Activated effector memory CD4-positive, alpha-beta T cell treated with Interleukin-2 at 50 U/mL for 16 hours (primary cell): ENCODE measurements at regions not wholly inside any gene's neighbourhood (a gene's known extent, or its start where the extent isn't known, plus 50 kb on each side); places are given as distances from the start of the nearest gene placed in this dataset.

Experiments used
- DNase-seq: peaks from one replicate; pipeline ENCODE4 v3.0.0-alpha.2; 2020

- no peak for DNase-seq
Observed at GRCh38 chr6:40740518-40740917, 153.4 kb upstream of the LRFN2 start.

- DNase-seq, result no peak
Observed at GRCh38 chr6:40738551-40739193, 151.5 kb upstream of the LRFN2 start.

DNA sequence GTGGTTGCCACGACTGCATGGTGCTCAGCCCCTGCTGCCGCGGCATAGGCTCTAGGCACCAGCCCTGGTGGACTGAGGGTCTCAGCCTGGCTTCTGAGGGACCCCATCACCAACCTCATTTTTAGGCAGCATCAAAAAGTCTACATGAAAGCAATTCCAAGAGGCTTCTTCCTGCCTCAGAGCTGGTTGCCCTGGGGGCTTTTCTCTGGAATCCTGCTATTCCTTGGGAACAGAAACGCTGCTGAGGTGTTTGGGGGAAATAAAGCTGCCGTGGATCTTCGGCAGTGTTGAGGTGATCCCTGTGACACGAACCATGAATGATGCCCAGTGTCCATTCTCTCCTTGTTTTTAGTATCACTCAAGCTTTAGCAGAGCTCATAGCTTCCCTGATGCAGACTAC, 148.4 kb upstream of the LRFN2 start:
- no peak for DNase-seq

DNA sequence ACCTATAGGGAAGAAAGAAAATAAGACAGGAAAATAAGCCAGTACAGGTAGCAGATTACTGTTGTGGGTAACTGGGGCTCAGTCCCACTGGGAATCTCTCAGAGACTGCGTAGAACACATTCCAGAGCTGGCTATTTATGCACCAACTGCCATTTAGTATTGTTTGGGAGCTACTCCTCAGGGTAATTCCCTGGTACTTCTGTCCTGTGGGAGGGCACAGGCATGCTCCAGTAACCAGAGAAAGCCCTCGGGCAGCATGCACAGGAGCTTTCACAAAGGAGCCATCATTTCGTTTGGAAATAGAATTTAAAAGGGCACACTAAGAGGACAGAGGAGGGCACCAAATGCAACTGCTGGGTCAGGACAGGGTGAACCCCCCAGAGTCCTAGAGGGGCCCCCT, 148.0 kb upstream of the LRFN2 start:
- DNase-seq, result no peak

- DNase-seq, result no peak
Observed at GRCh38 chr6:40734607-40735006, 147.4 kb upstream of the LRFN2 start.

DNA sequence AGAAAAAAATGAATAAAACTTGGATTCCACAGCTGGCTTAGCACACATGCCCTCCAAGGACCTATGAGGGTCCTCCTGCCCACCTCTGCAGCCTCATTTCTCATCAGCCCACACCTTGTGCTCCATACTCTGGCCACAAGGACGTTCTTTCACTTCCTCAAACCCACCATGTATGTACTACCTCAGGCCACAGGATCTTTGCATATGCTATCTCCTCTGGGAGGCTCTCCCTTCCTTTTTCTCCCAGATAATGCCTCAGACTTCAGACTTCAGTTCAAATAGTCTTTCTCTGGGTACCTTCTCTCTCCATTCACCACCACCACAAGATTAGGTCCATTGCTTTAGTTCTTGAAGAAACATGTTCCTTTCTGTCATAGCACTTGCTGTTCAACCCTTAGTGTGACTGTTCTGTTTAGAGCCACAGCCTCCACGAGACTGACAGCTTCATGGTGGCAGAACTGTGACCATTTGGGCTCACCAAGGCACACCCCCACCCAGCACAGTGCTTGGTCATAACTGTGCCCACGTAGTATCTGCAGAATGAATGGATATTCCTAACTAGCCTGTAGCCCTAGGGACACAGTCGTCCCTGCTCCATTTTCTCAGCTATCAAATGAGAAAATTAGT, 146.7 kb upstream of the LRFN2 start:
- no peak for DNase-seq

GRCh38 chr6:40733290-40733689, 146.1 kb upstream of the LRFN2 start:
- no peak for DNase-seq

- no peak for DNase-seq
Observed at GRCh38 chr6:40732878-40733277, 145.7 kb upstream of the LRFN2 start.

GRCh38 chr6:40728643-40729042, 141.5 kb upstream of the LRFN2 start:
- no peak for DNase-seq

DNA sequence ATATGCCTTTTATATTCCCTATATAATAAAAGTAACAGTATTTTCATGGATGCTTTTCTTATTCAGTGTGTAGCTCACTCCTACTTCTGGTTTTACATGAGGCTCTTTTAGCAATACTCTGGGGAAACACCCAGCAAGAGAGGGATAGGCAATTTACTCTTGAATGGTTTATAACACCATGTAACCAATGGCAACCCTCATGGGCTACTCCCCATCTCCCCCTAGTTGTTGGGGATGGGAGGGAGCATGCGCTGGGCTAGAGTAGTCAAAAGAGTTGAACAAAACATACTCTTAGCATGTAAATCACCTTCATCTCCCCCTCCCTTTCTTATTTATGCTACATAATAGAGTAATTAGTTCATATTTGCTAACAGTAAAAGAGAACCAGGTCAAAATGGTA, 140.1 kb upstream of the LRFN2 start:
- no peak for DNase-seq

GRCh38 chr6:40726853-40727252, 139.7 kb upstream of the LRFN2 start:
- DNase-seq, result no peak

DNA sequence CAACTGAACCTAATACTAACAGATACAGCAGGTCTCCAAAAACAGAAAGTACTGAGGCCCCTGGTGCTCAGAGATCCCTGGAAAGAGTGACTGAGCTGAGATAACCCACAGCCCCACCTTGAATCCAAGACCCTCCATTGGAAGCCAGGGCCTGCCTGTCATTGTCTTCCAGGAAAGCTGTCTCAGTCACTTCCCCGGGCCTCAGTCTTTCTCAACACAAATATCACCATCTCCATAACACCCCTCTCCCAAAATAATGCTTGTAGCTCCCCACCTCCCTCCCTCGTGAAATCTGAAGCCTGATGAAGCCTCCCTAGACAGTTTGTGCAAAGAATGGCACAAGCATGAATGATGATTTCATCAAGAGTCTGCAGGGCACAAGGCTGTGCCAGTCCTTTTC, 138.2 kb upstream of the LRFN2 start:
- DNase-seq, result no peak

DNA sequence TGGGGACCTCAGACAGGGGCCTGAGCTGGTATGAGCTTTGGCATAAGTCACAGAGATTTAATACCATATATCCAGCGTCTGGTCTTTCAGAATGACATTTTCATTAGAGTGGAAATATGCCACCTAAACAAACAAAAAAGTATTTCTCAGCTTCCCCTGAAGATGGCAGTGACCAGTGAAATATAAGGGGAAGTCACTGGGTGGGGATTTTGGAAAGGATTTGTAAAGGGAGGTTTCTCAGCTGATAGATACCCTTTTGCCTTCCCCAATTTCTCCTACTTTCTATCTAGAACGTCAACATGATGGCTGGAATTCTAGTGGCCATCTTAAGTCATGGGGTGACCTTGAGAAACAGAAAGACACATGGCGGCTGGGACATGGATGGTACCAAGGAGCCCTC, 137.7 kb upstream of the LRFN2 start:
- no peak for DNase-seq

DNA sequence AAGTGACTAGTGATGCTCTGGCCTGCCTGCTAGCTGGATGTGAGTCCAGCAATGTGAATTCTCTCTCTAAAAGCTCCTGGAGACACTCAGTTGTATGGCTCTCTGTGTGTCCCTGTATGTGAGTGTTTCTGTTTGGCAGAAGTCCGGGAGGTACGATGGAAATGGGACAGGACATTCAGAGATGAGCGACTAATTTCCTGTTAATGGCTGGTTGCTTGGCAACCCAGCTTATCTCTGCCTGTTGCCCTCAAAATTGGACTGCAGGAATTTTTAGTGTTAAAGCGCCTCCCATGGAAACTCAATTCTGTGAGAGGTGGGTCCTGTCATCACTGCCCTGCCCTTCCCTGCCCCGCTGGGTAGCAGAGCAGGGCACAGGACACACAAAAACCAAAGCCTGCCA, 136.8 kb upstream of the LRFN2 start:
- no peak for DNase-seq

DNA sequence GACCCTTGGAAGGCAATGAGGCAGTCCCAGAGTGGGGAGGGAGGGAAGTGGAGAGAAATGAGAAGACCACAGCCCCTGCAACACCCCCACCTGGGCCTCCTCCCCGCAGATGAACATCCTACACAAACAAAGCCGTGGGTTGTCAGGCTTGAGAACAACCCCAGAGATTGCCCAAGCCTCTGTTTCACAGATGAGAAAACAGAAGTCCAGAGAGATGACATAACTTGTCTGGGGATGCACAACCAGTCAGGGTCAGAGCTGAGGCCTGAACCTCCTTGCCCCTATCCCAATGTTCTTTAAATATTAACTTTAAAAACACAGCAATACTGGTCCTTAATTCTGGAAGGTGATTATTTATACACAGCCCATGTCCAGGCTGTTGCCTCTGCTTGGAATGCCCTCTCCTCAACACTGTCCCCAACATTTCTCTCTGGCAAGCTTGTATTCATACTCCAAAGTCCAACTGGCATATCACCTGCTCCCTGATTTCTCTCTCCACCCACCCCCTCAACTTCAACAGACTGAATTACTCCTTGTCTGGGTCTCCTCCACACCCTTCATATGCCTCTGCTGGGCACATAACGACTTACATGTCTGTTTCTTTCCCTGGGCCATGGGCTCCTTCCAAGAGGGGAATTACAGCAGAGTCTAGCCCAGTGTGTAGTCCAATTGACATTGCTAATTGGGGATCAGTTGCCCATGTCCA, 135.5 kb upstream of the LRFN2 start:
- no peak for DNase-seq

GRCh38 chr6:40722091-40722490, 134.9 kb upstream of the LRFN2 start:
- DNase-seq, result no peak

GRCh38 chr6:40721271-40721952, 134.2 kb upstream of the LRFN2 start:
- DNase-seq, result no peak

DNA sequence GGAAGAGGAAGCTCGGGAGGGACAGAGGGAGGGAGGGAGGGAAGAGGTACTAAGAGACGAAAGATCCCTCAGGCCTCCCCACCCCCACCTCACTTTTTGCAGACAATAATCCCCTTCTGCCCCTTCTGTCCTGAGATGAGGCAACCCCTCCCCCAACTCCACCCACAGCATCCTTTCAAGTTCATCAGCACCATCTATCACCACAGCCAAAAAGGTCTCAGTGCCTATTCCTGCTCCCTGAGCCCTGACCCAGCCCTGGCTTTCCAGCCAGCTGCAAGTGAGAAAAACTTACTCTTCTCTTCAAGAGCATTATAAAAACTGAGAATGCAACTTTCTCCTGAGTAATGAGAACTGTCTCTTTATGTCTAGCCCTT, 133.2 kb upstream of the LRFN2 start:
- DNase-seq, result no peak

GRCh38 chr6:40719671-40720374, 132.7 kb upstream of the LRFN2 start:
- no peak for DNase-seq

- no peak for DNase-seq
Observed at GRCh38 chr6:40718401-40718800, 131.2 kb upstream of the LRFN2 start.

- DNase-seq, result no peak
Observed at GRCh38 chr6:40717411-40718057, 130.4 kb upstream of the LRFN2 start.

DNA sequence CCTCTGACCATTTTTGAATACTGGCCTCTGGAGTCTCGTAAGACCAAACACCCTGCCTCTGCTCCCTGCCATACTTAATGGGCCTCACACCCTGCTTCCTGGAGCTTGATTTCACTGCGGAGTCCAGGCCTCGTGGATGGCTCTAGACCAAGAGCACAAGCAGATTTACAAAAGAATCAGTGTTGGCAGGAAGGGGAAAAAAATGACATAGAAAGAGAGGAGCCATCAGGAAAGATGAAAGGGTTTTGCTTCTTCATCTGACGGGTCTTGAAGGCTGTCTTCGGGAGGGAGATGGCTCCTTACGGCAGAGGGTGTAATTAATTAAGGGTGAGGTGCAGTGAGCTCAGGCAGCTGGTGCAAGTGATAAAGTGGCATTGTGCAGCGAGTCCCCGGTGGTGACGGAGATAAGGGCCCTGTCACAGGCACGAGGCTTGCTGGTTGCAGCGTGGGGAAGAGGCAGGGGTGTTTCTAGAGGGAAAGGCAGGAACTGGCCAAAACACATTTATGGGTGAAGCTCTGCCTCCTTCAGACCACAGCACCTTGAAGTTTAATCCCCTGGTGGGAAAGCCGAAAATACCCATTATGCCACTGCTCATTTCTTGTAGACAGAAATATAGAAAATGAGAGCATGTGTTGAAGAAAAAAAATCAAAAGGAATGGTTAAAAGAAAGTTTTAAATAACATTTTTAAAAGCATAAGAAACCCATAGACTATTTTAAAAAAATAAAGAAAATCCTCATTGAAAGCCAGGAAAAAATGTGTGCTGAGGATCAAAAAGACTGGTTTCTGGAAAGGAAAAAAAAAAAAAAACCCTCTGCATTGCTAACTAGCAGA, 128.6 kb upstream of the LRFN2 start:
- DNase-seq, result no peak
